GM12892 (cell line): ENCODE measurements at regions not wholly inside any gene's neighbourhood (a gene's known extent, or its start where the extent isn't known, plus 50 kb on each side); places are given as distances from the start of the nearest gene placed in this dataset.

ENCODE experiments used
- POLR2A ChIP-seq: IDR thresholded peaks from 2 replicates; pipeline ENCODE4 v1.6.1; 2011; ENCODE audit warnings: low read depth, low read length, control low read depth
- TAF1 ChIP-seq: IDR thresholded peaks from 2 replicates; pipeline ENCODE4 v1.6.1; 2011; ENCODE audit warnings: low read depth, mild to moderate bottlenecking, control low read depth, low read length, borderline replicate concordance

GRCh38 chr2:221680548-221680947, 108.4 kb upstream of the EPHA4 start:
- TF ChIP-seq POLR2A: no peak
- no peak for TF ChIP-seq TAF1
